B cell (primary cell): ENCODE measurements at regions not wholly inside any gene's neighbourhood (a gene's known extent, or its start where the extent isn't known, plus 50 kb on each side); places are given as distances from the start of the nearest gene placed in this dataset.

Experiments used
- ATAC-seq: fragments of 200-7000 bp; cut with Tn5 transposase; one replicate; pipeline ENCODE4 v1.10.0; 2021; ENCODE audit warnings: low read depth, mild to moderate bottlenecking, moderate number of reproducible peaks, moderate library complexity
- CTCF ChIA-PET: fragments of 350-600 bp; sonication (Branson Sonifier 250); formaldehyde crosslinking; loops from one replicate; lab custom pipeline; 2021; ENCODE audit warnings: antibody characterized with exemption, inconsistent platforms; lab: Charles Lee
- POLR2A ChIA-PET: fragments of 350-600 bp; sonication (Branson Sonifier 250); formaldehyde crosslinking; loops from one replicate; lab custom pipeline; 2021; ENCODE audit warnings: antibody characterized with exemption; lab: Charles Lee
- DNase-seq: peaks from one replicate; pipeline ENCODE4 v3.0.0; 2013
- H2AFZ ChIP-seq: 2 replicates; pipeline ENCODE4 v1.6.1; 2012; ENCODE audit warnings: mild to moderate bottlenecking, low read depth, low read length; ENCODE audit not compliant: insufficient read depth, poor library complexity, severe bottlenecking
- H3K27ac ChIP-seq, 2 donors: 1 replicate in 1 of 2; 2 replicates in 1 of 2; pipeline ENCODE4 v1.5.1; 2012 to 2013; ENCODE audit warnings: low read length in 2 of 2, mild to moderate bottlenecking in 2 of 2, moderate library complexity in 1 of 2
- H3K27me3 ChIP-seq, 4 experiments: fragments of 200-600 bp in 1 of 4; sonication (generic) in 1 of 4; replicated peaks in 1 of 4; 1 replicate in 2 of 4; 2 replicates in 2 of 4; pipeline versions ENCODE4 v1.6.1 to v1.7.0; 2013 to 2016; ENCODE audit warnings: low read length in 3 of 4, mild to moderate bottlenecking in 2 of 4, mixed read lengths in 1 of 4, moderate library complexity in 1 of 4; ENCODE audit not compliant: insufficient read depth in 4 of 4, control insufficient read depth in 3 of 4; ENCODE audit errors: control extremely low read depth in 1 of 4
- H3K36me3 ChIP-seq, 2 experiments: replicated peaks in 1 of 2; 1 replicate in 1 of 2; 2 replicates in 1 of 2; pipeline versions ENCODE4 v1.6.1 to v1.7.1; 2013; ENCODE audit warnings: low read length in 1 of 2; ENCODE audit not compliant: insufficient read depth in 2 of 2, control insufficient read depth in 1 of 2; ENCODE audit errors: control extremely low read depth in 1 of 2, extremely low read depth in 1 of 2
- H3K4me1 ChIP-seq, 2 donors: fragments of 200-600 bp in 1 of 2; sonication (generic) in 1 of 2; 1 replicate in 1 of 2; 2 replicates in 1 of 2; pipeline versions ENCODE4 v1.5.1 to v1.6.1; 2013 to 2017; ENCODE audit warnings: low read length in 2 of 2; ENCODE audit not compliant: control insufficient read depth in 2 of 2, insufficient read depth in 2 of 2
- H3K4me2 ChIP-seq: replicated peaks from 2 replicates; pipeline ENCODE3; 2012; ENCODE audit warnings: mild to moderate bottlenecking, low read depth, low read length; ENCODE audit not compliant: poor library complexity, severe bottlenecking
- H3K4me3 ChIP-seq, 5 experiments: fragments of 200-600 bp in 1 of 5; sonication (generic) in 1 of 5; 1 replicate in 3 of 5; 2 replicates in 2 of 5; pipeline versions ENCODE4 v1.5.1 to v1.7.0; 2011 to 2016; ENCODE audit warnings: low read length in 4 of 5, mild to moderate bottlenecking in 4 of 5, low read depth in 2 of 5, control low read depth in 1 of 5, moderate library complexity in 1 of 5; ENCODE audit not compliant: insufficient read depth in 1 of 5; ENCODE audit errors: control extremely low read depth in 1 of 5, extremely low read depth in 1 of 5
- H3K79me2 ChIP-seq: fragments of 200-600 bp; sonication (generic); one replicate; pipeline ENCODE4 v1.6.0; 2016; ENCODE audit warnings: low read length; ENCODE audit not compliant: control insufficient read depth, insufficient read depth
- H3K9ac ChIP-seq: fragments of 200-600 bp; sonication (generic); 2 replicates; pipeline ENCODE4 v1.6.1; 2017; ENCODE audit warnings: mild to moderate bottlenecking, low read length, moderate library complexity
- H3K9me3 ChIP-seq, 3 donors: one replicate each; pipeline versions ENCODE4 v1.6.1 to v1.7.1; 2013; ENCODE audit warnings: low read length in 2 of 3; ENCODE audit not compliant: control insufficient read depth in 2 of 3, insufficient read depth in 1 of 3; ENCODE audit errors: control extremely low read depth in 1 of 3
- H4K20me1 ChIP-seq: 2 replicates; pipeline ENCODE4 v1.6.0; 2012; ENCODE audit warnings: mild to moderate bottlenecking, low read length; ENCODE audit not compliant: insufficient read depth, control insufficient read depth, poor library complexity, severe bottlenecking
- H3K27ac Mint-ChIP-seq: one replicate; pipeline ENCODE4 v1.8.0; 2021; ENCODE audit warnings: mixed read lengths
- H3K27me3 Mint-ChIP-seq: one replicate; pipeline ENCODE4 v1.8.0; 2021; ENCODE audit warnings: mixed read lengths
- H3K4me1 Mint-ChIP-seq: one replicate; pipeline ENCODE4 v1.8.0; 2021; ENCODE audit warnings: mixed read lengths
- H3K4me3 Mint-ChIP-seq: one replicate; pipeline ENCODE4 v1.8.0; 2021; ENCODE audit warnings: mixed read lengths
- H3K9me3 Mint-ChIP-seq: one replicate; pipeline ENCODE4 v1.8.0; 2022; ENCODE audit warnings: mixed read lengths; ENCODE audit not compliant: insufficient read depth
- CTCF ChIP-seq: fragments of 200-600 bp; IDR thresholded peaks from one replicate; pipeline ENCODE4 v1.8.0; 2022; ENCODE audit warnings: antibody characterized with exemption, mild to moderate bottlenecking
- EZH2 ChIP-seq: IDR thresholded peaks from 2 replicates; pipeline ENCODE4 v1.6.1; 2012; ENCODE audit warnings: borderline replicate concordance, low read depth, mild to moderate bottlenecking, moderate library complexity, low read length; ENCODE audit not compliant: insufficient read depth, poor library complexity, severe bottlenecking
- WGBS: methylation state at CpG from one replicate; pipeline ENCODE4 v1.1.5; 2013; ENCODE audit warnings: missing lambda C conversion rate; ENCODE audit not compliant: insufficient coverage; 5-methylcytosine and 5-hydroxymethylcytosine counted together
- intact Hi-C: fragments of 100-400 bp; cut with micrococcal nuclease; formaldehyde crosslinking; loops from one replicate; pipeline ENCODE4 v1.10.0; 2022

DNA sequence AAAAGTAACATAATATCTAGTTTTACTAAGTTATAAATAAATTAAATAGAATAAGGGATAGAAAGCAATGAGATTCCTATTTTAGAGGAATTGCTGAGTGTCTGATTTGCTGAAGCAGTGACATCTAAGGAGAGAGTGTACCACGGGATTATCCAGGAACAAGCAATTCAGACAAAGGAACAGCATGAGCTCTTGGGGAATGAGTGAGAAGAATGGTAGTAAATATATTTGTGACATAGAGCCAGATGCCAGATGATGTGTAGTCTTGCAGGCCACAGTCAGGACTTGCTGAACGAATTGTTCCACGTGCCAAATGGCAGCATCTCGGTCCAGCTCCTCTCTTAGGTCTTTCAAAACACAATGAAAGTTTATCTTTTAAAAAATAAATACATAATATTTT is 339.2 kb downstream of the TENT5A start:
- H3K36me3 ChIP-seq, result no peaks in the 10 kb centered on the region
- Mint-ChIP-seq H3K27me3 (no peaks in the 10 kb centered on the region), H3K27ac (no peak overlapping the region), H3K4me1 (no peaks in the 10 kb centered on the region), H3K9me3 (peaks cover 2% of the 10 kb centered on the region), H3K4me3 (no peak overlapping the region)
- 80% methylated on average over 1 of the region's 4 CpGs for WGBS
- CTCF ChIA-PET, result no interaction called here
- H3K4me3 ChIP-seq, result no peak overlapping the region
- no peak overlapping the region for H3K9ac ChIP-seq
- TF ChIP-seq CTCF (no peak), EZH2 (no peak)
- H3K79me2 ChIP-seq, result no peaks in the 10 kb centered on the region
- no peaks in the 10 kb centered on the region for H3K27me3 ChIP-seq
- H3K4me1 ChIP-seq, result no peaks in the 10 kb centered on the region
- POLR2A ChIA-PET, result no interaction called here
- ATAC-seq, result no peak
- no peak overlapping the region for H3K4me2 ChIP-seq
- H3K27ac ChIP-seq, result no peak overlapping the region
- intact Hi-C loops, result no loop called here
- no peak for DNase-seq
- no peaks in the 10 kb centered on the region for H4K20me1 ChIP-seq
- H3K9me3 ChIP-seq, result no peaks in the 10 kb centered on the region
- no peak overlapping the region for H2AFZ ChIP-seq

DNA sequence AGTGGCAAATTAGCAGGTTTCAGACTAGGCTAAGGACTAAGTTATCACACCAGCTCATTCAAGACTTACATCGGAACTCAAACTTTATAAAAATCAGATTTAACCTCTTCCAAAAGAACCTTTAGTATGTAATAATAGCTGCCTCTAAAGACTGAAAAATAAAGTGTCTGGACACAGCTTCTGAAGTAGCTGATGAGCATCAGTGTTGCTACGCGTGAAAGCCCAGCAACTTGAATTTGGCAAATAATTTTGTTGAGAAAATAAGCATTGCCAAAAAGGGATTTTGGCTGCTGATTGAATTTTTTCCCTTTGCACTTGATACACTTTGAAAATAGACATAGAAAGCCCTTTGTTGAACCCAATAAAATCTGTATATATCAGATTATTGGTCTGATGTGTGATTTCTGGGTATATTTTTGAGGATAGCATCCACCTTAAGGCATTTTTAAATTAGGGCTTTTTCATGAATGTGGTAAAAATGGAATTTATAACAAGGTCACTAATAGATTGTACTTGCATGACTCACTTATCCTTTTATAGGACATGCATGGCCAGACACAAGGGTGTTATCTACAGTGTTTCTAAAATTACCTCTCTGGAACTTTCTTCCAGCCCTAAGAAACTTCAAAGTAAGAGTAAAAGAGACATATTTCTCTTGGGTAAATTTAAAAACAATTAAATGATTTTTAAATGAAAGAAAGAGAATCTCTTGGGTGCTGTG is 350.4 kb downstream of the TENT5A start:
- peaks cover 0 to 4% (median 0%) of the 10 kb centered on the region in 3 donors for H3K9me3 ChIP-seq
- H3K4me1 Mint-ChIP-seq, result no peaks in the 10 kb centered on the region
- no peaks in the 10 kb centered on the region for H3K9me3 Mint-ChIP-seq
- no peaks in the 10 kb centered on the region for H3K79me2 ChIP-seq
- TF ChIP-seq CTCF (no peak), EZH2 (no peak)
- no peaks in the 10 kb centered on the region for H3K4me1 ChIP-seq
- DNase-seq, result no peak
- no peak overlapping the region for H3K4me3 Mint-ChIP-seq
- intact Hi-C loops, result no loop called here
- ChIA-PET CTCF (no interaction called here), POLR2A (no interaction called here)
- no peaks in the 10 kb centered on the region for H3K36me3 ChIP-seq
- no peak overlapping the region for H3K27ac ChIP-seq
- no peak overlapping the region for H3K9ac ChIP-seq
- no peak overlapping the region for H3K4me3 ChIP-seq
- H3K27me3 Mint-ChIP-seq, result no peaks in the 10 kb centered on the region
- H3K27me3 ChIP-seq, result no peaks in the 10 kb centered on the region
- no CpG with 5 or more reads among the region's 3 CpGs for WGBS
- H3K4me2 ChIP-seq, result no peak overlapping the region
- H3K27ac Mint-ChIP-seq, result no peak overlapping the region
- H2AFZ ChIP-seq, result no peak overlapping the region
- no peak for ATAC-seq
- no peaks in the 10 kb centered on the region for H4K20me1 ChIP-seq
